Trophoblast cell (in vitro differentiated cells and primary cell): ENCODE measurements at regions not wholly inside any gene's neighbourhood (a gene's known extent, or its start where the extent isn't known, plus 50 kb on each side); places are given as distances from the start of the nearest gene placed in this dataset.

Experiments used
- DNase-seq, 2 donors: peaks; one replicate each; pipeline ENCODE4 v3.0.0-alpha.2; 2016
- H2AFZ ChIP-seq: 2 replicates; pipeline ENCODE4 v1.6.1; 2013; ENCODE audit warnings: low read length, moderate library complexity, mild to moderate bottlenecking; ENCODE audit not compliant: insufficient read depth, poor library complexity
- H2AK5ac ChIP-seq: 2 replicates; pipeline ENCODE4 v1.6.1; 2013; ENCODE audit warnings: mild to moderate bottlenecking, low read length
- H2BK120ac ChIP-seq: 2 replicates; pipeline ENCODE4 v1.6.1; 2013; ENCODE audit warnings: low read length, mild to moderate bottlenecking, moderate library complexity; ENCODE audit not compliant: insufficient read depth, poor library complexity
- H2BK12ac ChIP-seq: 2 replicates; pipeline ENCODE4 v1.6.1; 2013; ENCODE audit warnings: mild to moderate bottlenecking, low read length, moderate library complexity
- H2BK5ac ChIP-seq: 2 replicates; pipeline ENCODE4 v1.6.1; 2013; ENCODE audit warnings: low read length, low read depth, moderate library complexity, mild to moderate bottlenecking; ENCODE audit not compliant: poor library complexity
- H3K14ac ChIP-seq: 2 replicates; pipeline ENCODE4 v1.6.1; 2013; ENCODE audit warnings: mild to moderate bottlenecking, low read length
- H3K18ac ChIP-seq: 2 replicates; pipeline ENCODE4 v1.6.1; 2013; ENCODE audit warnings: mild to moderate bottlenecking, low read length
- H3K23ac ChIP-seq: 2 replicates; pipeline ENCODE4 v1.6.1; 2013; ENCODE audit warnings: low read length
- H3K27ac ChIP-seq: 2 replicates; pipeline ENCODE4 v1.5.1; 2013; ENCODE audit warnings: low read depth, mild to moderate bottlenecking, inconsistent platforms, low read length, moderate library complexity
- H3K27me3 ChIP-seq: 2 replicates; pipeline ENCODE4 v1.6.1; 2013; ENCODE audit warnings: inconsistent platforms, mild to moderate bottlenecking, low read length, moderate library complexity; ENCODE audit not compliant: insufficient read depth
- H3K36me3 ChIP-seq, 2 experiments: 1 replicate in 1 of 2; 2 replicates in 1 of 2; pipeline ENCODE4 v1.6.1; 2013; ENCODE audit warnings: low read length in 2 of 2, mild to moderate bottlenecking in 2 of 2, moderate library complexity in 1 of 2; ENCODE audit not compliant: insufficient read depth in 2 of 2, control insufficient read depth in 1 of 2
- H3K4ac ChIP-seq: 2 replicates; pipeline ENCODE4 v1.6.1; 2013; ENCODE audit warnings: low read depth, mild to moderate bottlenecking, low read length, moderate library complexity
- H3K4me1 ChIP-seq, 2 experiments: 1 replicate in 1 of 2; 2 replicates in 1 of 2; pipeline ENCODE4 v1.6.1; 2013; ENCODE audit warnings: low read length in 2 of 2, mild to moderate bottlenecking in 2 of 2, moderate library complexity in 1 of 2; ENCODE audit not compliant: insufficient read depth in 2 of 2, control insufficient read depth in 1 of 2
- H3K4me2 ChIP-seq: 2 replicates; pipeline ENCODE4 v1.6.1; 2013; ENCODE audit warnings: inconsistent platforms, mild to moderate bottlenecking, low read length, moderate library complexity
- H3K4me3 ChIP-seq: 2 replicates; pipeline ENCODE4 v1.5.1; 2013; ENCODE audit warnings: mild to moderate bottlenecking, low read depth, low read length, inconsistent platforms
- H3K79me1 ChIP-seq: one replicate; pipeline ENCODE4 v1.6.1; 2013; ENCODE audit warnings: low read length
- H3K79me2 ChIP-seq: 2 replicates; pipeline ENCODE4 v1.6.1; 2013; ENCODE audit warnings: low read length, mild to moderate bottlenecking; ENCODE audit not compliant: control insufficient read depth, insufficient read depth, poor library complexity
- H3K9ac ChIP-seq: 2 replicates; pipeline ENCODE4 v1.6.1; 2013; ENCODE audit warnings: mild to moderate bottlenecking, low read length
- H3K9me3 ChIP-seq: 2 replicates; pipeline ENCODE4 v1.6.1; 2013; ENCODE audit warnings: low read depth, mild to moderate bottlenecking, control low read depth, inconsistent platforms, low read length; ENCODE audit not compliant: insufficient read depth
- H4K12ac ChIP-seq: 2 replicates; pipeline ENCODE4 v1.6.1; 2013; ENCODE audit warnings: low read depth, mild to moderate bottlenecking, low read length, moderate library complexity
- H4K8ac ChIP-seq: 2 replicates; pipeline ENCODE4 v1.6.1; 2013; ENCODE audit warnings: low read depth, mild to moderate bottlenecking, low read length, moderate library complexity
- H4K91ac ChIP-seq: one replicate; pipeline ENCODE4 v1.6.1; 2013; ENCODE audit warnings: low read depth, mild to moderate bottlenecking, low read length, moderate library complexity
- WGBS: extraction: QIAGEN DNeasy Blood & Tissue Kit; methylation state at CpG from one replicate; pipeline ENCODE4 v1.1.7; 2013; ENCODE audit warnings: missing lambda C conversion rate; ENCODE audit not compliant: insufficient read length, insufficient coverage; ENCODE audit errors: extremely low coverage; 5-methylcytosine and 5-hydroxymethylcytosine counted together

GRCh38 chr12:17695495-17695894, 394.5 kb downstream of the RERGL start:
- Histone ChIP-seq H3K4me2 (no peak overlapping the region), H4K91ac (no peak overlapping the region), H3K4me1 (no peaks in the 10 kb centered on the region), H3K4me3 (no peak overlapping the region), H3K27me3 (no peaks in the 10 kb centered on the region), H2AFZ (no peak overlapping the region), H3K9ac (no peak overlapping the region), H4K8ac (no peak overlapping the region), H3K79me1 (no peaks in the 10 kb centered on the region), H3K36me3 (no peaks in the 10 kb centered on the region), H3K9me3 (no peaks in the 10 kb centered on the region), H3K14ac (no peak overlapping the region), H2BK5ac (no peak overlapping the region), H2AK5ac (no peak overlapping the region), H3K79me2 (no peaks in the 10 kb centered on the region), H3K4ac (no peak overlapping the region), H3K18ac (no peak overlapping the region), H3K27ac (no peak overlapping the region), H3K23ac (no peak overlapping the region), H2BK12ac (no peak overlapping the region), H2BK120ac (no peak overlapping the region), H4K12ac (no peak overlapping the region)
- DNase-seq: no peak
- WGBS: no CpG with 5 or more reads among the region's 9 CpGs

GRCh38 chr12:17691369-17691768, 398.6 kb downstream of the RERGL start:
- Histone ChIP-seq H4K91ac (no peak overlapping the region), H3K18ac (no peak overlapping the region), H4K8ac (no peak overlapping the region), H3K27ac (no peak overlapping the region), H3K79me1 (no peaks in the 10 kb centered on the region), H2BK120ac (no peak overlapping the region), H3K4me3 (no peak overlapping the region), H2AFZ (no peak overlapping the region), H3K4me2 (no peak overlapping the region), H2AK5ac (no peak overlapping the region), H2BK12ac (no peak overlapping the region), H2BK5ac (no peak overlapping the region), H3K27me3 (no peaks in the 10 kb centered on the region), H3K14ac (no peak overlapping the region), H4K12ac (no peak overlapping the region), H3K4me1 (no peaks in the 10 kb centered on the region), H3K36me3 (no peaks in the 10 kb centered on the region), H3K79me2 (no peaks in the 10 kb centered on the region), H3K9me3 (no peaks in the 10 kb centered on the region), H3K23ac (no peak overlapping the region), H3K4ac (no peak overlapping the region), H3K9ac (no peak overlapping the region)
- DNase-seq: no peak
- no CpG with 5 or more reads among the region's 2 CpGs for WGBS

DNA sequence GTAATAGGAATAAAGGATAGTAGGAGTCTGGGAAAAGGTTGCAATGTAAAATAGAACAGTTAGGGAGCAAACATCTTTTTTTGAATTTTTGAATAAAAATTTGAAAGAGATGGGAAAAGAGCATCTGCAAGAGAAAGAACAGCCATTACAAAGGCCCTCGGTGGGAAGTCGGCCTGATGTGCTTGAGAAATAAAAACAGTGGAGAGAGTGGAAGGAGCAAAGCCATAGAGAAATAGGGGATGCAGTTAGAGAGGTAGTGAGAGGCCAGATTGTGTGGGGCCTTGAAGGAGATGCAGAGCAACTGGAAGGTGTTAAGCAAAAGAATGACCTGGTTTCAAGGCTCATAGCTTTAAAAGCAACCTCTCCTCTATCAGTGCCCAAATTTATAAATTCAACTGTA, 409.8 kb downstream of the RERGL start:
- no peak overlapping the region for H4K8ac ChIP-seq
- no peaks in the 10 kb centered on the region for H3K27me3 ChIP-seq
- H3K18ac ChIP-seq: no peak overlapping the region
- H3K23ac ChIP-seq: no peak overlapping the region
- no peak for DNase-seq
- no peaks in the 10 kb centered on the region for H3K79me2 ChIP-seq
- no peak overlapping the region for H4K12ac ChIP-seq
- H3K14ac ChIP-seq: no peak overlapping the region
- H3K4me1 ChIP-seq: no peaks in the 10 kb centered on the region
- no peak overlapping the region for H4K91ac ChIP-seq
- no peak overlapping the region for H3K4me2 ChIP-seq
- H3K27ac ChIP-seq: no peak overlapping the region
- no peak overlapping the region for H3K9ac ChIP-seq
- H2AK5ac ChIP-seq: no peak overlapping the region
- no peaks in the 10 kb centered on the region for H3K79me1 ChIP-seq
- no peak overlapping the region for H2AFZ ChIP-seq
- no peak overlapping the region for H3K4ac ChIP-seq
- no peak overlapping the region for H2BK12ac ChIP-seq
- no peaks in the 10 kb centered on the region for H3K9me3 ChIP-seq
- no CpG with 5 or more reads among the region's 2 CpGs for WGBS
- no peak overlapping the region for H2BK120ac ChIP-seq
- H3K4me3 ChIP-seq: no peak overlapping the region
- H3K36me3 ChIP-seq: no peaks in the 10 kb centered on the region
- no peak overlapping the region for H2BK5ac ChIP-seq

GRCh38 chr12:17666641-17667324, 423.2 kb downstream of the RERGL start:
- DNase-seq: no peak
- H3K27me3 ChIP-seq: no peaks in the 10 kb centered on the region
- no CpG with 5 or more reads among the region's 10 CpGs for WGBS

More at GRCh38 chr12:17666641-17667324, 423.2 kb downstream of the RERGL start:
- Histone ChIP-seq H2BK120ac (no peak overlapping the region), H3K4ac (no peak overlapping the region), H3K4me1 (no peaks in the 10 kb centered on the region), H3K23ac (no peak overlapping the region), H4K91ac (no peak overlapping the region), H3K4me2 (no peak overlapping the region), H3K79me1 (no peaks in the 10 kb centered on the region), H4K8ac (no peak overlapping the region), H2BK5ac (no peak overlapping the region), H3K9ac (no peak overlapping the region), H3K14ac (no peak overlapping the region), H2BK12ac (no peak overlapping the region), H3K18ac (no peak overlapping the region), H2AFZ (no peak overlapping the region), H3K9me3 (no peaks in the 10 kb centered on the region), H3K79me2 (no peaks in the 10 kb centered on the region), H3K36me3 (no peaks in the 10 kb centered on the region), H2AK5ac (no peak overlapping the region), H3K4me3 (no peak overlapping the region), H4K12ac (no peak overlapping the region), H3K27ac (no peak overlapping the region)
